HFFc6 (cell line): ENCODE measurements at regions not wholly inside any gene's neighbourhood (a gene's known extent, or its start where the extent isn't known, plus 50 kb on each side); places are given as distances from the start of the nearest gene placed in this dataset.

Source experiments
- DNase-seq: peaks from one replicate; pipeline ENCODE4 v3.0.0-alpha.2; 2018
- H3K27ac Mint-ChIP-seq: 2 replicates; pipeline ENCODE4 v1.8.0; 2020; ENCODE audit warnings: mild to moderate bottlenecking, mixed read lengths
- H3K27me3 Mint-ChIP-seq: 2 replicates; pipeline ENCODE4 v1.8.0; 2021; ENCODE audit warnings: mild to moderate bottlenecking, moderate library complexity, mixed read lengths; ENCODE audit not compliant: insufficient read depth
- H3K36me3 Mint-ChIP-seq: 2 replicates; pipeline ENCODE4 v1.8.0; 2021; ENCODE audit warnings: low read depth, mixed read lengths
- H3K4me1 Mint-ChIP-seq: 2 replicates; pipeline ENCODE4 v1.8.0; 2020; ENCODE audit warnings: low read depth, mixed read lengths
- H3K4me3 Mint-ChIP-seq: 2 replicates; pipeline ENCODE4 v1.8.0; 2020; ENCODE audit warnings: mild to moderate bottlenecking, moderate library complexity, mixed read lengths
- H3K9me3 Mint-ChIP-seq: 2 replicates; pipeline ENCODE4 v1.8.0; 2020; ENCODE audit warnings: mild to moderate bottlenecking, mixed read lengths
- TF ChIP-seq, protein P1 (sequence below): fragments of 200-600 bp; sonication (generic); IDR thresholded peaks from 2 replicates; pipeline ENCODE4 v1.5.0; 2021; ENCODE audit warnings: antibody characterized with exemption, mild to moderate bottlenecking

DNA sequence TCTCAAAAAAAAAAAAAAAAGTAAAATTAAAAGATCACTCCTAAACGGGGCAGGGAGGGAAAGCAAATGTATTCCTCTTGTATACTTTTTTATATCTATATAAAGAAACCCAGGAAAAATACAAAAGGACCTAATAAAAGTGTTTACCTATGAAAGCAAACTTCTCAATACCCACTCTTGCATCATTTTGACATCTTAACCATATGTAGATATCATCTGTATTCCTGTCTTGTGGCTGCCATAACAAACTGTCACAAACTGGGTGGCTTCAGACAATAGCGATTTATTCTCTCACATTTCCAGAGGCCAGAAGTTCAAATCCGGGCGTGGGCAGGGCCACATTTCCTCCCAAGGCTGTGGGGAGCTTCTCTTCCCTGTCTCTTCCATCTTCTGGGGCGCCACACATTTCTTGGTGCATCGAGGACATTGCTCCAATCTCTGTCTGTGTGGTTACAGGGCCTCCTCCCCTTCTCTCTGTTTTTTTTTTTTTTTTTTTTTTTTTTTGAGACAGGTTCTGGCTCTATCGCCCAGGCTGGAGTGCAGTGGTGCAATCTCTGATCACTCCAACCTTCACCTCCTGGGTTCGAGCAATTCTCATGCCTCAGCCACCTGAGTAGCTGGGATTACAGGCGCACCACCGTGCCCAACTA lies 58.4 kb upstream of the IL17B start:
- H3K27ac Mint-ChIP-seq = no peak overlapping the region
- DNase-seq = no peak
- no peaks in the 10 kb centered on the region; the same call in 1 of the 2 replicates for H3K9me3 Mint-ChIP-seq
- no peak overlapping the region for H3K4me3 Mint-ChIP-seq
- peaks cover 44% of the 10 kb centered on the region for H3K4me1 Mint-ChIP-seq
- peaks cover 25% of the 10 kb centered on the region for H3K27me3 Mint-ChIP-seq
- H3K36me3 Mint-ChIP-seq = peaks cover 1% of the 10 kb centered on the region
- TF ChIP-seq, protein P1, sequence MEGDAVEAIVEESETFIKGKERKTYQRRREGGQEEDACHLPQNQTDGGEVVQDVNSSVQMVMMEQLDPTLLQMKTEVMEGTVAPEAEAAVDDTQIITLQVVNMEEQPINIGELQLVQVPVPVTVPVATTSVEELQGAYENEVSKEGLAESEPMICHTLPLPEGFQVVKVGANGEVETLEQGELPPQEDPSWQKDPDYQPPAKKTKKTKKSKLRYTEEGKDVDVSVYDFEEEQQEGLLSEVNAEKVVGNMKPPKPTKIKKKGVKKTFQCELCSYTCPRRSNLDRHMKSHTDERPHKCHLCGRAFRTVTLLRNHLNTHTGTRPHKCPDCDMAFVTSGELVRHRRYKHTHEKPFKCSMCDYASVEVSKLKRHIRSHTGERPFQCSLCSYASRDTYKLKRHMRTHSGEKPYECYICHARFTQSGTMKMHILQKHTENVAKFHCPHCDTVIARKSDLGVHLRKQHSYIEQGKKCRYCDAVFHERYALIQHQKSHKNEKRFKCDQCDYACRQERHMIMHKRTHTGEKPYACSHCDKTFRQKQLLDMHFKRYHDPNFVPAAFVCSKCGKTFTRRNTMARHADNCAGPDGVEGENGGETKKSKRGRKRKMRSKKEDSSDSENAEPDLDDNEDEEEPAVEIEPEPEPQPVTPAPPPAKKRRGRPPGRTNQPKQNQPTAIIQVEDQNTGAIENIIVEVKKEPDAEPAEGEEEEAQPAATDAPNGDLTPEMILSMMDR = no peak

DNA sequence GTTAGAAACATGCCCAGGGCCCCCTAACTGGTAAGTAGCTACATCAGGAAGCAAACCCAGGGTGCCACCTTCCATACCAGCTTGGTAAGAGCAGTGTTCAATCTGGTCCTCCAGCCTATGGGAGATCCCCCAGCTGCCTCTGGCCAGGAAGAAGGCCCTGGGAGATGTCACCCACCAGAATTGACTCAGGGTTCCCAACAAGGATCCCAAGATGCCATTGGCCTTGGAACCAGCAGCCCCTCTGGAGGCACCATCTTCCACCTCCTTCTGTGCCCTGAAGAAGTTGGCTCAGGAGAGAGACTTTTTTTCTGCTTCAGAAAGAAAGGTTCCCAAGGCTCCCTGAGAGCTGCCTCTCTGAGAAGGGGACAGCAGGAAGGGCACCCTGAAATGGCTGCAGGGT lies 56.6 kb upstream of the IL17B start:
- Mint-ChIP-seq H3K9me3 (no peaks in the 10 kb centered on the region; the same call in 1 of the 2 replicates), H3K4me1 (peaks cover 54% of the 10 kb centered on the region), H3K27ac (no peak overlapping the region), H3K27me3 (peaks cover 35% of the 10 kb centered on the region), H3K36me3 (peaks cover 17% of the 10 kb centered on the region), H3K4me3 (no peak overlapping the region)
- TF ChIP-seq, protein P1 = no peak
- DNase-seq = no peak

GRCh38 chr5:149435015-149435376 lies 55.9 kb upstream of the IL17B start:
- no peak for DNase-seq
- Mint-ChIP-seq H3K9me3 (no peaks in the 10 kb centered on the region; the same call in 1 of the 2 replicates), H3K4me1 (peaks cover 50% of the 10 kb centered on the region), H3K36me3 (peaks cover 21% of the 10 kb centered on the region), H3K27me3 (peaks cover 37% of the 10 kb centered on the region), H3K27ac (peak overlapping the region; percentile 77; the same call in 1 of the 2 replicates), H3K4me3 (no peak overlapping the region)
- TF ChIP-seq, protein P1 = no peak

- peaks cover 27% of the 10 kb centered on the region for H3K36me3 Mint-ChIP-seq
- H3K9me3 Mint-ChIP-seq = no peaks in the 10 kb centered on the region; the same call in 1 of the 2 replicates
- peaks cover 44% of the 10 kb centered on the region for H3K4me1 Mint-ChIP-seq
- peak overlapping the region; percentile 28; the same call in 1 of the 2 replicates for H3K4me3 Mint-ChIP-seq
- peak; percentile 69 for DNase-seq
- TF ChIP-seq, protein P1 = peak; percentile 96
- H3K27me3 Mint-ChIP-seq = peaks cover 37% of the 10 kb centered on the region
- H3K27ac Mint-ChIP-seq = peak overlapping the region; percentile 77
Measured at GRCh38 chr5:149434162-149435014, 55.3 kb upstream of the IL17B start.

GRCh38 chr5:149433524-149434131 lies 54.5 kb upstream of the IL17B start:
- H3K9me3 Mint-ChIP-seq = no peaks in the 10 kb centered on the region; the same call in 1 of the 2 replicates
- TF ChIP-seq, protein P1 = no peak
- H3K27ac Mint-ChIP-seq = peak overlapping the region; percentile 77
- 0 out of 2 replicates have a peak overlapping the region, but pooled peaks have one; percentile 28 for H3K4me3 Mint-ChIP-seq
- H3K27me3 Mint-ChIP-seq = peaks cover 37% of the 10 kb centered on the region
- H3K36me3 Mint-ChIP-seq = peaks cover 33% of the 10 kb centered on the region
- peak; percentile 58 for DNase-seq
- peaks cover 39% of the 10 kb centered on the region for H3K4me1 Mint-ChIP-seq
